LNCaP clone FGC (cell line): ENCODE measurements at regions not wholly inside any gene's neighbourhood (a gene's known extent, or its start where the extent isn't known, plus 50 kb on each side); places are given as distances from the start of the nearest gene placed in this dataset.
A peak's percentile ranks its signal among the peaks of the same experiment; 100 is the strongest.

ENCODE experiments used
- DNase-seq: peaks from one replicate; pipeline ENCODE4 v3.0.0-alpha.2; 2011; ENCODE audit warnings: low read depth
- H3K4me3 ChIP-seq: 2 replicates; pipeline ENCODE4 v1.5.1; 2011; ENCODE audit warnings: mild to moderate bottlenecking, low read depth, low read length, control low read depth
- TF ChIP-seq, protein P1 (sequence below): IDR thresholded peaks from 2 replicates; pipeline ENCODE4 v1.5.1; 2012; ENCODE audit warnings: mild to moderate bottlenecking; ENCODE audit not compliant: control insufficient read depth, insufficient read depth; ENCODE audit errors: extremely low read depth

- no peak for DNase-seq
Observed at GRCh38 chr16:87100306-87101058, 216.7 kb downstream of the C16orf95 start.

GRCh38 chr16:87101903-87102302 is 215.3 kb downstream of the C16orf95 start:
- DNase-seq: no peak
- TF ChIP-seq, protein P1, sequence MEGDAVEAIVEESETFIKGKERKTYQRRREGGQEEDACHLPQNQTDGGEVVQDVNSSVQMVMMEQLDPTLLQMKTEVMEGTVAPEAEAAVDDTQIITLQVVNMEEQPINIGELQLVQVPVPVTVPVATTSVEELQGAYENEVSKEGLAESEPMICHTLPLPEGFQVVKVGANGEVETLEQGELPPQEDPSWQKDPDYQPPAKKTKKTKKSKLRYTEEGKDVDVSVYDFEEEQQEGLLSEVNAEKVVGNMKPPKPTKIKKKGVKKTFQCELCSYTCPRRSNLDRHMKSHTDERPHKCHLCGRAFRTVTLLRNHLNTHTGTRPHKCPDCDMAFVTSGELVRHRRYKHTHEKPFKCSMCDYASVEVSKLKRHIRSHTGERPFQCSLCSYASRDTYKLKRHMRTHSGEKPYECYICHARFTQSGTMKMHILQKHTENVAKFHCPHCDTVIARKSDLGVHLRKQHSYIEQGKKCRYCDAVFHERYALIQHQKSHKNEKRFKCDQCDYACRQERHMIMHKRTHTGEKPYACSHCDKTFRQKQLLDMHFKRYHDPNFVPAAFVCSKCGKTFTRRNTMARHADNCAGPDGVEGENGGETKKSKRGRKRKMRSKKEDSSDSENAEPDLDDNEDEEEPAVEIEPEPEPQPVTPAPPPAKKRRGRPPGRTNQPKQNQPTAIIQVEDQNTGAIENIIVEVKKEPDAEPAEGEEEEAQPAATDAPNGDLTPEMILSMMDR: no peak
- no peak overlapping the region for H3K4me3 ChIP-seq

More at GRCh38 chr16:87100306-87101058, 216.7 kb downstream of the C16orf95 start:
- H3K4me3 ChIP-seq: no peak overlapping the region
- TF ChIP-seq, protein P1: no peak

DNA sequence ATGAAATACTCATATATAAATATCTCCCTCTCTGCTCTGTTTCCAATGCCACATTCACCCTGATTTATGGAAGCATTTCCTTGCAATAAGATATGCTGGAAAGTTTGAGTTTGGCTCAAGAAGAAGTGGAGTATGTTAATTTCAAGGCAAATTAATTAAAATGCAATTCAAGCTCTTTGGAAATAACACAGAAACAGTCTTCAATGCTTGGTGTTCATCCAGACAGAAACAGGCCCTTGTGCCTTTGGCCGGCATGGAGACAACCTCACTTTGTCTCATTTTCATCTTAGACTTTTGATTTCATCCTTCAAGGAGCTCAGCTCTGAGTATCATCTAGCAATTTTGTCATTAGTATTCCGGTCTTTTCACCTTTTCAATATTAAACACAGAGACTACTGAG is 210.0 kb downstream of the C16orf95 start:
- TF ChIP-seq, protein P1: no peak
- no peak overlapping the region for H3K4me3 ChIP-seq
- no peak for DNase-seq

GRCh38 chr16:87108278-87108677 is 208.9 kb downstream of the C16orf95 start:
- no peak for DNase-seq
- TF ChIP-seq, protein P1: no peak
- no peak overlapping the region for H3K4me3 ChIP-seq

GRCh38 chr16:87108941-87109340 is 208.3 kb downstream of the C16orf95 start:
- TF ChIP-seq, protein P1: no peak
- no peak for DNase-seq
- H3K4me3 ChIP-seq: no peak overlapping the region

GRCh38 chr16:87114832-87115231 is 202.4 kb downstream of the C16orf95 start:
- H3K4me3 ChIP-seq: no peak overlapping the region
- TF ChIP-seq, protein P1: no peak
- no peak for DNase-seq

DNA sequence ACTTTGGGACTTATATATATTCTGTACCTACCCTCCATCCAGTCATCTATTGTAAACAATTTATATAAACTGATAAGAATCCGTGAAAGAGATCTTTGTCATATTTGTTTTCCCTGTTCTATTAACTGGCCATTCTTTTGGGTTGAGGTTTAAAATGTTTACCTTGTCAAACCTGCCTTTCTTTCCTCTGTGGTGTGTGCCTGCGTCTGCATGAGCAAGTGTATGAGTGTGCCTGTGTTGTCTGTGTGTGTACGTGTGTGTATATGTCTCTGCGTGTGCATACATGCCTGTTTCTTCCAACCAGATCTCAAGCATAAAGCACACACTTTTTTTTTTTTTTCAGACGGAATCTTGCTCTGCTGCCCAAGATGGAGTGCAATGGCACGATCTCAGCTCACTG is 201.5 kb downstream of the C16orf95 start:
- TF ChIP-seq, protein P1: no peak
- peak; percentile 6 for DNase-seq
- H3K4me3 ChIP-seq: no peak overlapping the region
